Panc1 (cell line): ENCODE measurements at regions not wholly inside any gene's neighbourhood (a gene's known extent, or its start where the extent isn't known, plus 50 kb on each side); places are given as distances from the start of the nearest gene placed in this dataset.

Experiments
- POLR2AphosphoS5 ChIP-seq: IDR thresholded peaks from 2 replicates; pipeline ENCODE4 v1.6.1; 2012; ENCODE audit warnings: mild to moderate bottlenecking, low read depth, low read length, moderate library complexity
- SIN3A ChIP-seq: IDR thresholded peaks from 2 replicates; pipeline ENCODE4 v1.6.1; 2012; ENCODE audit warnings: low read depth, mild to moderate bottlenecking, low read length, moderate library complexity, borderline replicate concordance; ENCODE audit not compliant: insufficient read depth
- TCF7L2 ChIP-seq: IDR thresholded peaks from 2 replicates; pipeline ENCODE4 v1.6.1; 2011; ENCODE audit warnings: mild to moderate bottlenecking, low read depth, low read length, inconsistent platforms
- TF ChIP-seq, protein P1 (sequence below): fragments of 450-650 bp; IDR thresholded peaks from 2 replicates; pipeline ENCODE4 v1.5.1; 2017; ENCODE audit warnings: mild to moderate bottlenecking
- TF ChIP-seq, protein P2 (sequence below), 2 experiments: IDR thresholded peaks; 2 replicates each; pipeline ENCODE4 v1.6.1; 2011 to 2012; ENCODE audit warnings: low read depth in 2 of 2, control low read depth in 1 of 2, low read length in 1 of 2, mild to moderate bottlenecking in 1 of 2, moderate library complexity in 1 of 2; ENCODE audit not compliant: insufficient read depth in 1 of 2

DNA sequence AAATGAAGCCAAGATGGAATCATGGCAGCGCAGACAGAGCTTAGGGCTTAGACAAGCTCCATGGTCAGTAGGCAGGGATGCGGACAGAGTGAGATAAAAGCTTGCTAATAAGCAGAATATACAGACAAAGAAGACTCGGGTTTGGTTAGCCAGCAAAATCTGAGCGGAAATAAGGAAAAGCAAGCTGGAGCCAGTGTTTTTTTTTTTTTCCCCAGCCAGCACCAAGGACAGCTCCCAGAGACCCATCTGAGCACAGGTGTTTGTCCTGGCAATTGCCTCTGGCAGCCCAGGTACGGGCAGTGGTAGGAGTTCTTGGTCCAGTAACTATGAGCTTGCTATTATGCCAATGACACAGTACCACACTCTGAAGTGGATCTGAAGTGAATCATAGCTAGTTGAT lies 187.6 kb downstream of the ADCYAP1 start:
- TF ChIP-seq, protein P1, sequence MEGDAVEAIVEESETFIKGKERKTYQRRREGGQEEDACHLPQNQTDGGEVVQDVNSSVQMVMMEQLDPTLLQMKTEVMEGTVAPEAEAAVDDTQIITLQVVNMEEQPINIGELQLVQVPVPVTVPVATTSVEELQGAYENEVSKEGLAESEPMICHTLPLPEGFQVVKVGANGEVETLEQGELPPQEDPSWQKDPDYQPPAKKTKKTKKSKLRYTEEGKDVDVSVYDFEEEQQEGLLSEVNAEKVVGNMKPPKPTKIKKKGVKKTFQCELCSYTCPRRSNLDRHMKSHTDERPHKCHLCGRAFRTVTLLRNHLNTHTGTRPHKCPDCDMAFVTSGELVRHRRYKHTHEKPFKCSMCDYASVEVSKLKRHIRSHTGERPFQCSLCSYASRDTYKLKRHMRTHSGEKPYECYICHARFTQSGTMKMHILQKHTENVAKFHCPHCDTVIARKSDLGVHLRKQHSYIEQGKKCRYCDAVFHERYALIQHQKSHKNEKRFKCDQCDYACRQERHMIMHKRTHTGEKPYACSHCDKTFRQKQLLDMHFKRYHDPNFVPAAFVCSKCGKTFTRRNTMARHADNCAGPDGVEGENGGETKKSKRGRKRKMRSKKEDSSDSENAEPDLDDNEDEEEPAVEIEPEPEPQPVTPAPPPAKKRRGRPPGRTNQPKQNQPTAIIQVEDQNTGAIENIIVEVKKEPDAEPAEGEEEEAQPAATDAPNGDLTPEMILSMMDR = no peak
- no peak for TF ChIP-seq POLR2AphosphoS5
- no peak for TF ChIP-seq SIN3A
- TF ChIP-seq, protein P2, sequence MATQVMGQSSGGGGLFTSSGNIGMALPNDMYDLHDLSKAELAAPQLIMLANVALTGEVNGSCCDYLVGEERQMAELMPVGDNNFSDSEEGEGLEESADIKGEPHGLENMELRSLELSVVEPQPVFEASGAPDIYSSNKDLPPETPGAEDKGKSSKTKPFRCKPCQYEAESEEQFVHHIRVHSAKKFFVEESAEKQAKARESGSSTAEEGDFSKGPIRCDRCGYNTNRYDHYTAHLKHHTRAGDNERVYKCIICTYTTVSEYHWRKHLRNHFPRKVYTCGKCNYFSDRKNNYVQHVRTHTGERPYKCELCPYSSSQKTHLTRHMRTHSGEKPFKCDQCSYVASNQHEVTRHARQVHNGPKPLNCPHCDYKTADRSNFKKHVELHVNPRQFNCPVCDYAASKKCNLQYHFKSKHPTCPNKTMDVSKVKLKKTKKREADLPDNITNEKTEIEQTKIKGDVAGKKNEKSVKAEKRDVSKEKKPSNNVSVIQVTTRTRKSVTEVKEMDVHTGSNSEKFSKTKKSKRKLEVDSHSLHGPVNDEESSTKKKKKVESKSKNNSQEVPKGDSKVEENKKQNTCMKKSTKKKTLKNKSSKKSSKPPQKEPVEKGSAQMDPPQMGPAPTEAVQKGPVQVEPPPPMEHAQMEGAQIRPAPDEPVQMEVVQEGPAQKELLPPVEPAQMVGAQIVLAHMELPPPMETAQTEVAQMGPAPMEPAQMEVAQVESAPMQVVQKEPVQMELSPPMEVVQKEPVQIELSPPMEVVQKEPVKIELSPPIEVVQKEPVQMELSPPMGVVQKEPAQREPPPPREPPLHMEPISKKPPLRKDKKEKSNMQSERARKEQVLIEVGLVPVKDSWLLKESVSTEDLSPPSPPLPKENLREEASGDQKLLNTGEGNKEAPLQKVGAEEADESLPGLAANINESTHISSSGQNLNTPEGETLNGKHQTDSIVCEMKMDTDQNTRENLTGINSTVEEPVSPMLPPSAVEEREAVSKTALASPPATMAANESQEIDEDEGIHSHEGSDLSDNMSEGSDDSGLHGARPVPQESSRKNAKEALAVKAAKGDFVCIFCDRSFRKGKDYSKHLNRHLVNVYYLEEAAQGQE (IDR thresholded peaks at IDR 0.05; ENCODE audit: insufficient read depth in 1 of 2, low read depth in 2 of 2, low read length in 1 of 2) = peak; percentile 74 to 78
- no peak for TF ChIP-seq TCF7L2
